Activated effector memory CD4-positive, alpha-beta T cell treated with Interleukin-2 at 50 U/mL for 16 hours (primary cell): ENCODE measurements at regions not wholly inside any gene's neighbourhood (a gene's known extent, or its start where the extent isn't known, plus 50 kb on each side); places are given as distances from the start of the nearest gene placed in this dataset.

ENCODE experiments used
- DNase-seq: peaks from one replicate; pipeline ENCODE4 v3.0.0-alpha.2; 2020

GRCh38 chr13:30027569-30028455 is 177.4 kb upstream of the UBL3 start:
- DNase-seq, result no peak

DNA sequence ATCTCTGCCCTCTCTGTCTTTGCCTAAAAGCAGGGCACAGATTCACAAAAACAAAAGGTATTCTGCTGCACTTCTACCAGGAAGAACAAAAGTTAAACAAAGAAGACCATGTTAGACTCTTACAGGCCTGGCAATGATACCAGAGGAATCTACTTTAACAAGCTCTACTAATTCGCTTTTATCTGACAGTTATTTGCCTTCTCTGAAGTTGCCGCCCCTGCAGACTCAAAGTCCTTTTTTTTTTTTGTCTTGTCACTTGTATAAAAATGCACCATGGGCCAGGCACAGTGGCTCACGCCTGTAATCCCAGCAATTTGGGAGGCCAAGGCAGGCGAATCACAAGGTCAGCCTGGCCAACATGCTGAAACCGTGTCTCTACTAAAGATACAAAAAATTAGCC is 176.5 kb upstream of the UBL3 start:
- DNase-seq, result no peak

DNA sequence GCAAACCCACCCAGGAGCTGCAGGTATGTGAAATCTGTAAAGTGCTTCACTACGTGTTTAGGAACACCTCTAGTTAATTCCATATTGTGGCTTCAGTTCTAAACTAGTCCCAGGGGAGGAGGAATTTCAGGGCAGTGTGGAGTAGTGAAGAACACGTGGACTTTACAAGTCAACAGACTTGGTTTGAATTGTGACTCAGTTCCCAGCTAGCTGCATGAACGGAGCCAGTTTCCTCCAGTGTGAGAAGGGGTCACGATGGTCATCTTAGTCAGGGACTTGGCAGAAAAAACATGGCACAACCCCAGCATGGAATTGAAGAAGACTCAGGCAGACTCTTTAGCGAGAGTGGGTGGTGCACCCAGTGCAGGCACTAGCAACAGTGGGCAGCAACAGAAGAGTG is 175.7 kb upstream of the UBL3 start:
- no peak for DNase-seq

GRCh38 chr13:30025351-30025750 is 174.9 kb upstream of the UBL3 start:
- no peak for DNase-seq

DNA sequence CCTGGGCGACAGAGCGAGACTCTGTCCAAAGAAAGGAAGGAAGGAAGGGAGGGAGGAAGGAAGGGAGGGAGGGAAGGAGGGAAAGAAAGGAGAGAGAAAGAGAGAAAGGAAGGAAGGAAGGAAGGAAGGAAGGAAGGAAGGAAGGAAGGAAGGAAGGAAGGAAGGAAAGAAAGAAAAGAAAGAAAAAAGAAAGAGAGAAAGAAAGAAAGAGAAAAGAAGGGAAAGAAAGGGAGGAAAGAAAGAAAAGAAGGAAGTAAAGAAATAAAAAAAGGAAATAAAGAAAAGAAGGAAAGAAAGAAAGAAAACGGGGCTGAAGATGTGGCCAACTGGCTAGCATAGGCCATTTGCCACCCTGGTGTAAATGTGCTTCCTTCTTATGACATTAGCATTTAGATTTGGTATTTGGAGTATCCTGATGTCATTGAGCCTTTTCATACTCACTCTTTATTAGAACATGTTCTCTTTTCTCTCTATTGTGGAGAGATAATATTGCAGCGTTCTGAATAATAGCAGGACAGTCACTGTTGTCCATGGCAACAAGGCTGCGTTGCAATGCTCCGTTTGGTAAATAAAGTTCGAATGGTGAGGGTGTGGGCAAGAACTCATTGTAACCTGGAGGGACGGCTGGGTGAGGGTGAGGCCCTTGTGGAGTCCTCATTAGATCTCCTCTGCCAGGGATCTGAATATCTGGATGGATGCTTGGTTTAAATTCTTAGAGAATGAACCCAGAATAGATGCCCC is 173.9 kb upstream of the UBL3 start:
- no peak for DNase-seq

GRCh38 chr13:30023196-30023895 is 172.9 kb upstream of the UBL3 start:
- no peak for DNase-seq

DNA sequence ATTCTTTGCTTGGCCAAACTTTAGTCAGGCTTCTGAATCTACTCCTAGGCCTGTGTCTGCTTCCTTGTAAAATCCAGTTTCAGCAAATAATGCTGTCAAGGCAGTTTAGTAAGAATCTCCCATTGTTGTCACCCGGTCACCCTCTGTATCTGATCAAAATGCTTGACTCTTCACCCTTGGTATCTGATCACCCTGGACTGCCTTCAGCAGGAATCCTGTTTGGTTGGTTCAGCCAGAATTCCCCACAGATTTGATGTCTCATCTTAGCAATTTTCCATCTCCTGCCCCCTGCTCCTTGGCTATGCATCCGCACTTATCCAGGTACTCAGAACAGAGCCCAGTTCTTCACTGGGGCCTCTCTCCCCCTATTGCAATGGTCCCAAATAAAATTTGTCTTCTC is 172.4 kb upstream of the UBL3 start:
- DNase-seq, result no peak

DNA sequence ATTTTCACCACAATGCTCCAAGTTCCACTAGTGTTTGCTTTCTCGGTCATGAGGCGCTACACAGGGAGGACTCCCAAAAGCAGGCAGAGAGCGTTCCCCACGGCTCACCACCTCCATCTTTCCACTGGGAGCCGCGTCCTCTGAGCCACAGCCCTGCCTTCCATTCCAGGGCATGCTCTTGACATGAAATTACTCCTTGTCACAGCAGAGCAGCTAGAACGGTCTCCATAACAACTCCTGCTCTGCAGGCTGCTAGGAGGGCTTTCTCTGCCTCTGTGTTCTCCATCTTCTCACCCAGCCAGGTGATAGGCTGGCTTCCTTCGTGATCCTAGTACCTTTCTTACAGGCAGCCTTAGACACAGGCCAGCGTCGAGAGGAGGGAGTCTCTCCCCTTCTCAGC is 171.8 kb upstream of the UBL3 start:
- no peak for DNase-seq

GRCh38 chr13:30021611-30022010 is 171.2 kb upstream of the UBL3 start:
- no peak for DNase-seq

GRCh38 chr13:30020726-30021312 is 170.4 kb upstream of the UBL3 start:
- no peak for DNase-seq

DNA sequence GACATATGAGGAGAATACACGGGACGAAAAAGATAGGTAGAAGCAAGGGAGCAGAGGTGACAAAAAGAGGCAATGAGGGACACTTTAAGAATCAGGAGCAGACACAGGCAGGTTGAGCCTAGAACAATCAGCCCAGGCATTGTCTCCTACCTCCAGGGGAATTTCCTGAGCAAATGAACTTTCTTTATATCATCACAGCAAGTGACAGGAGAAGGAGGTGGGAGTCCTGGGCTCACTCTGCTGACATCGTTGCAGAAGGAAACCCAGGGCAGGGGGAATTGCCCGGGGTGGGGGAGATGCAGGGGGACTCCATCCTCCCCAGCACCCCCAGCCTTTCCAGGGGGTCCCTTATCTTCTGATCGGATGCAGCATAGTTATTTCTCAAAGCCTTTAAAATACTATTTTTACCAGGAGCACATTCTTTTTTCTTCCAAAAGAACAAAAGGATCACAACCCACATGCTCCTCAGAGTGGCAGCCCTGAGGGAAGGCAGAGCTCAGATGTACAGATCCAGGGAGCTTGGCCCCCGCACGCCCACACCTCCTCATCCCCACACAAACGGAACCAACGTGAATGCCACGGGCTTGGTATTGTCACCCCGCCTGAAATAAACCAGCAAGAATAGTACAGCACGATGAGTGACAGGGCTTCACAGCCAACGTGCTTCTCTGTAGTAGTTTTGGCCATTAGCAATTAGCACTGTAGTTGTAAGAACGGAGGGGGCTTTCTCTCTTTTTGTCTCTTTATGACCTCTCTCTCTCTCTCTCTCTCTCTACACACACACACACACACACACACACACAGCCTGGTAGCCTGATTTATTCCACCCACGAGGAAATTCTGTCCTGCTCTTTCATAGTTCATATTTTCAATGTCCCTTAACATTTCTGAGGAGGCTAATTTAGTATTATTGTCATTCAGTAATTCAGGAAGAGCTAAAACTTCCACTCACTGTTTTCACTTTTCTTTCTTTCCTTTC is 169.5 kb upstream of the UBL3 start:
- DNase-seq, result no peak

DNA sequence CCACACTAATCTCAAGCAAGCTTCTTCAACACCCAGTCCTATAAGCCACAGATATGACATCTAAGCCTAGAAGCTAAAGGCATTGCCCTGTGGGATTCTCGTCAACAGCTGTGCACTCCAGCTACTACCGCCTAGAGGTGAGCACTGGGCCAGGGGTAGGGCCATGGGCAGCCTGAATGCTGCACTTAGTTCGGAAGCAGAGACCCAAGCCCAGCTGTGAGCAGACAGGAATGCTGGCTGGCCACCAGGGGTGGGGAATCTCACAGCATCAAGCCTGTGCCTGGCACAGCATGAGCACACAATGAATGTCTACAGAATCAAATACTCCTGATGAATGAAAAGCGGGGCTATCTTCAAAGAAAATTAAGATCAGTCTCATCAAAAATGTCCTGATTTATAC is 167.5 kb upstream of the UBL3 start:
- no peak for DNase-seq

GRCh38 chr13:30016398-30016797 is 166.0 kb upstream of the UBL3 start:
- no peak for DNase-seq

- no peak for DNase-seq
Measured at GRCh38 chr13:30009411-30009810, 159.0 kb upstream of the UBL3 start.

DNA sequence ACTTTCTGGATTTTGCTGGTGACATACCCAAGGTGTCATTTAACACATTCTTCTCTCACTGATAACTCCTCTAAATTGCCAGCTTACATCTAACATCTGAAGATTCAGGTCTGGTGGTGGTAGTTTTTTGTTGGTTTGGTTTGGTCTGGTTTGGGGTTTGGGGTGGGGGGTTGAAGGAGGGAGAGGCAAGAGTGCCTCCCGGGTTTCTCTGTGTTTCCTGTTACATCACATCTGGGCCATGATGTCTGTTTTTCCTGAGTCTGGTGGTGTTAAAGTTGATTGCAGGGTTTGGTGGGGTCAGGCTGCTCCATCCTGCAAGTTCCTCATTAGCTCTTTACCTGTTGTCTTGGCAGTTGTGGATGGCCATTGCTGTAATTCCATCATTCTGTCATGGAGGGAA is 155.8 kb upstream of the UBL3 start:
- DNase-seq, result no peak

- DNase-seq, result no peak
Measured at GRCh38 chr13:30004204-30004603, 153.8 kb upstream of the UBL3 start.

DNA sequence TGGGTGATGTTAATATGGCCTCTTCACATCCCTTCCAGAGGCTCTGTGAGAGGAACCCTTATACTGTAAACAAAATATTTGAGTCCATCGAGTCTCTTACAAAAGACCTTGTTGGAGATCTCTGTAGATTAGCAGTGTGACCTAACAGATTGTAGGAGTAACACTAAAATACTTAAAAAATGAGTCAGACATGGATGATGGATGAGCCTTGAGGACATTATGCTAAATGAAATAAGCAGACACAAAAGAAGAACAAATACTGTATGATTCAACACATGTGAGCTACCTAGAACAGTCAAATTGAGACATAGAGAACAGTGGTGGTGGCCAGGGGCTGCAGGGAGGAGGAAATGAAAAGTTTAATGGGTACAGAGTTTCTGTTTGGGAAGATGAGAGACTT is 152.2 kb upstream of the UBL3 start:
- DNase-seq, result no peak

- no peak for DNase-seq
Measured at GRCh38 chr13:30000370-30000765, 150.0 kb upstream of the UBL3 start.

GRCh38 chr13:29999492-30000369 is 149.3 kb upstream of the UBL3 start:
- no peak for DNase-seq

- DNase-seq, result no peak
Measured at GRCh38 chr13:29996316-29996715, 145.9 kb upstream of the UBL3 start.
